ENCODE measurements at regions not wholly inside any gene's neighbourhood (a gene's known extent, or its start where the extent isn't known, plus 50 kb on each side); places are given as distances from the start of the nearest gene placed in this dataset.

DNA sequence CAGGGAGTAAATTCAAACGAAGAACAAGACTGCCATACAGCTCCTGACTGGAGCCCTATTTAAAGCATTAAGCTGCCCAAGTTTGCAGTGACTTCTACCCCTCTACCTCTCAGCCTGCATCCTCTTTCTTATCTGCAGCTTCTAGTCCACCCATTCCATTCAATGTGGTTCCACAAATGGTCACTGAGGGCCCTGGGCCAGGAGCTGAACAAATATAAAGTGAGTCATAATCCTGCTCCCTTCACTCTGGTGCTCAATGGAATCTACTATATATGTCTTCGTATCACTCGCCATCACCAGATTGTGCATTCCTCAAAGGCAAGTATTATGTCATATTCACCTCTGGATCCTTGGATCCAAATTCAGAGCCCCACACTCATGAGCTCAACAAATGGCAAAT, 398.7 kb downstream of the BRINP2 start:
- TF ChIP-seq CEBPB (IDR thresholded peaks at IDR 0.05) (no peak), YY1 (IDR thresholded peaks at IDR 0.05; ENCODE audit: low read depth) (no peak), EGR1 (IDR thresholded peaks at IDR 0.05) (no peak), TAF1 (IDR thresholded peaks at IDR 0.05; ENCODE audit: low read depth) (no peak), CREB1 (IDR thresholded peaks at IDR 0.05; ENCODE audit: low read depth) (no peak), EP300 (IDR thresholded peaks at IDR 0.05; ENCODE audit: borderline replicate concordance) (no peak), ZBTB7A (IDR thresholded peaks at IDR 0.05; ENCODE audit: low read depth) (no peak)
- TF ChIP-seq, protein P1, sequence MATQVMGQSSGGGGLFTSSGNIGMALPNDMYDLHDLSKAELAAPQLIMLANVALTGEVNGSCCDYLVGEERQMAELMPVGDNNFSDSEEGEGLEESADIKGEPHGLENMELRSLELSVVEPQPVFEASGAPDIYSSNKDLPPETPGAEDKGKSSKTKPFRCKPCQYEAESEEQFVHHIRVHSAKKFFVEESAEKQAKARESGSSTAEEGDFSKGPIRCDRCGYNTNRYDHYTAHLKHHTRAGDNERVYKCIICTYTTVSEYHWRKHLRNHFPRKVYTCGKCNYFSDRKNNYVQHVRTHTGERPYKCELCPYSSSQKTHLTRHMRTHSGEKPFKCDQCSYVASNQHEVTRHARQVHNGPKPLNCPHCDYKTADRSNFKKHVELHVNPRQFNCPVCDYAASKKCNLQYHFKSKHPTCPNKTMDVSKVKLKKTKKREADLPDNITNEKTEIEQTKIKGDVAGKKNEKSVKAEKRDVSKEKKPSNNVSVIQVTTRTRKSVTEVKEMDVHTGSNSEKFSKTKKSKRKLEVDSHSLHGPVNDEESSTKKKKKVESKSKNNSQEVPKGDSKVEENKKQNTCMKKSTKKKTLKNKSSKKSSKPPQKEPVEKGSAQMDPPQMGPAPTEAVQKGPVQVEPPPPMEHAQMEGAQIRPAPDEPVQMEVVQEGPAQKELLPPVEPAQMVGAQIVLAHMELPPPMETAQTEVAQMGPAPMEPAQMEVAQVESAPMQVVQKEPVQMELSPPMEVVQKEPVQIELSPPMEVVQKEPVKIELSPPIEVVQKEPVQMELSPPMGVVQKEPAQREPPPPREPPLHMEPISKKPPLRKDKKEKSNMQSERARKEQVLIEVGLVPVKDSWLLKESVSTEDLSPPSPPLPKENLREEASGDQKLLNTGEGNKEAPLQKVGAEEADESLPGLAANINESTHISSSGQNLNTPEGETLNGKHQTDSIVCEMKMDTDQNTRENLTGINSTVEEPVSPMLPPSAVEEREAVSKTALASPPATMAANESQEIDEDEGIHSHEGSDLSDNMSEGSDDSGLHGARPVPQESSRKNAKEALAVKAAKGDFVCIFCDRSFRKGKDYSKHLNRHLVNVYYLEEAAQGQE (IDR thresholded peaks at IDR 0.05; ENCODE audit: low read depth), result no peak
